Activated CD8-positive, alpha-beta T cell treated with anti-CD3 and anti-CD28 coated beads for 36 hours (primary cell): ENCODE measurements at regions not wholly inside any gene's neighbourhood (a gene's known extent, or its start where the extent isn't known, plus 50 kb on each side); places are given as distances from the start of the nearest gene placed in this dataset.

Experiments
- ATAC-seq: fragments of 200-7000 bp; cut with Tn5 transposase; one replicate; pipeline ENCODE4 v1.10.0; 2021; ENCODE audit warnings: mild to moderate bottlenecking, moderate library complexity
- CTCF ChIA-PET: fragments of 350-600 bp; sonication (Branson Sonifier 250); formaldehyde crosslinking; loops from one replicate; lab custom pipeline; 2021; ENCODE audit warnings: antibody characterized with exemption; lab: Charles Lee
- POLR2A ChIA-PET: fragments of 350-600 bp; sonication (Branson Sonifier 250); formaldehyde crosslinking; loops from one replicate; lab custom pipeline; 2021; ENCODE audit warnings: antibody characterized with exemption; lab: Charles Lee
- DNase-seq: peaks from one replicate; pipeline ENCODE4 v3.0.0-alpha.2; 2020
- H3K27ac Mint-ChIP-seq: one replicate; pipeline ENCODE4 v1.8.0; 2021; ENCODE audit warnings: mild to moderate bottlenecking, mixed read lengths
- H3K27me3 Mint-ChIP-seq: one replicate; pipeline ENCODE4 v1.8.0; 2021; ENCODE audit warnings: mixed read lengths
- H3K36me3 Mint-ChIP-seq: one replicate; pipeline ENCODE4 v1.8.0; 2021; ENCODE audit warnings: low read depth, mixed read lengths
- H3K4me1 Mint-ChIP-seq: one replicate; pipeline ENCODE4 v1.8.0; 2021; ENCODE audit warnings: low read depth, mixed read lengths
- H3K4me3 Mint-ChIP-seq: one replicate; pipeline ENCODE4 v1.8.0; 2021; ENCODE audit warnings: mild to moderate bottlenecking, moderate library complexity, mixed read lengths
- H3K9me3 Mint-ChIP-seq: one replicate; pipeline ENCODE4 v1.8.0; 2021; ENCODE audit warnings: mixed read lengths
- intact Hi-C: fragments of 100-400 bp; cut with micrococcal nuclease; formaldehyde crosslinking; loops from one replicate; pipeline ENCODE4 v1.10.0; 2022
- TF ChIP-seq, protein P1 (sequence below): fragments of 200-600 bp; IDR thresholded peaks from one replicate; pipeline ENCODE4 v1.8.0; 2022; ENCODE audit warnings: antibody characterized with exemption, mild to moderate bottlenecking

DNA sequence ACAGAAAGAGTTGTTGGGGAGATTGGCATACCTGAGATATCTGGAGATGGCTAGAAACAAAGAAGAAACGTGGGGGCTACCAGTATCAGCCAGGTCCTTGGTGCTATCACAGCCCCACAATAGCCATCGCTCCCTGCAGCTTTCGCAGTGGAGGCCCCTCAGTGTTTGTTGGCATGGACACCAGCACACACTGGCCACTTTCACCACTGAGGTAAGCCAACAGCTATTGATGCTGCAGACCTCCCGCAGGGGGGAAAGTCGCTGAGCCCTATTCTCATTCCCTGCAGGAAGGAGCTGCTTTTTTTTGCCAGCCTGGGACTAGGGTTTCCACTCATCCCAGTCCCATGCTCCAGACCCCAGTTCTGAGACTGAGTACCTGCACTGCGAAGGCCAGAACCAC is 879.2 kb upstream of the IGFBP7 start:
- Mint-ChIP-seq H3K36me3 (no peaks in the 10 kb centered on the region), H3K4me1 (no peaks in the 10 kb centered on the region), H3K9me3 (peaks cover 4% of the 10 kb centered on the region), H3K4me3 (no peak overlapping the region), H3K27ac (no peak overlapping the region), H3K27me3 (no peaks in the 10 kb centered on the region)
- TF ChIP-seq, protein P1, sequence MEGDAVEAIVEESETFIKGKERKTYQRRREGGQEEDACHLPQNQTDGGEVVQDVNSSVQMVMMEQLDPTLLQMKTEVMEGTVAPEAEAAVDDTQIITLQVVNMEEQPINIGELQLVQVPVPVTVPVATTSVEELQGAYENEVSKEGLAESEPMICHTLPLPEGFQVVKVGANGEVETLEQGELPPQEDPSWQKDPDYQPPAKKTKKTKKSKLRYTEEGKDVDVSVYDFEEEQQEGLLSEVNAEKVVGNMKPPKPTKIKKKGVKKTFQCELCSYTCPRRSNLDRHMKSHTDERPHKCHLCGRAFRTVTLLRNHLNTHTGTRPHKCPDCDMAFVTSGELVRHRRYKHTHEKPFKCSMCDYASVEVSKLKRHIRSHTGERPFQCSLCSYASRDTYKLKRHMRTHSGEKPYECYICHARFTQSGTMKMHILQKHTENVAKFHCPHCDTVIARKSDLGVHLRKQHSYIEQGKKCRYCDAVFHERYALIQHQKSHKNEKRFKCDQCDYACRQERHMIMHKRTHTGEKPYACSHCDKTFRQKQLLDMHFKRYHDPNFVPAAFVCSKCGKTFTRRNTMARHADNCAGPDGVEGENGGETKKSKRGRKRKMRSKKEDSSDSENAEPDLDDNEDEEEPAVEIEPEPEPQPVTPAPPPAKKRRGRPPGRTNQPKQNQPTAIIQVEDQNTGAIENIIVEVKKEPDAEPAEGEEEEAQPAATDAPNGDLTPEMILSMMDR: no peak
- intact Hi-C loops: no loop called here
- ChIA-PET POLR2A (no interaction called here), CTCF (no interaction called here)
- no peak for DNase-seq
- ATAC-seq: no peak

DNA sequence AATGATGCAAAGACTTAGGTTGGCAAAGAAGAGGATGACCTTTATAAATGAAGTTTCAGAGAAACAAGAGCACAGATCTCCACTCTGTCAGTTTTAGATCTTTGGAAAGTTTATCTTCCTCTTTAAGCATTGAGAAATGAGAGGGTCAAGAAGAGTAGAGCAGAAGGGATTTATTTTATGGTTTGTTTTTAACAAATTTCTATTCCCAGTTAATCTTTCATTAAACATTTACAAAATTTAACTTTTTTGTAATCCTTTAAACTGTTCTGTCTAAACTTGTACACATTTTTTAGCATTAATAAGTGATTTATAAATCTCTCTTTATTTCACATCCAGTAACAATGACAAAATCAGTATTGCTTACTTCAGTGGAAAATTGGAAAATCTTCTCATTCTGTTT is 875.0 kb upstream of the IGFBP7 start:
- Mint-ChIP-seq H3K27me3 (no peaks in the 10 kb centered on the region), H3K4me1 (no peaks in the 10 kb centered on the region), H3K36me3 (no peaks in the 10 kb centered on the region), H3K4me3 (no peak overlapping the region), H3K27ac (no peak overlapping the region), H3K9me3 (no peaks in the 10 kb centered on the region)
- no peak for DNase-seq
- CTCF ChIA-PET: no interaction called here
- TF ChIP-seq, protein P1: no peak
- intact Hi-C loops: no loop called here
- POLR2A ChIA-PET: no interaction called here
- no peak for ATAC-seq

DNA sequence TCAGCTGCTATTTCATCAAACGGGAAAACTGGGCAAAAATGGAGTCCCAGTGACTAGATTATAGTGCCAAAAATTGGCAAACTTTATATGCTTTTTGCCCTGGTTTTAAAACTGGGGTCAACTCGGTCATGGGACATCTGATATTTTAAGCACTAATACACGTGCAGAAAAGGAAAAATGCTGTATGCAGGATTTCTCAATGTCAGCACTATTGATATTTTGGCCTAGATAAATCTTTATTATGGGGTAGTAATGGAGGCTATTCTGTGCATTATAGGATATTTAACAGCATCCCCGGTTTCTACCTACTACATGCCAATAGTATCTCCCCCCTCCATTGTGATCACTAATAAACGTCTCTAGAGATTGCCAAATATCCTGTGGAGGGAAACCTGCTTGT is 870.9 kb upstream of the IGFBP7 start:
- ATAC-seq (no peak), DNase-seq (no peak)
- POLR2A ChIA-PET: no interaction called here
- Mint-ChIP-seq H3K9me3 (no peaks in the 10 kb centered on the region), H3K27ac (no peak overlapping the region), H3K4me3 (no peak overlapping the region), H3K4me1 (no peaks in the 10 kb centered on the region), H3K36me3 (no peaks in the 10 kb centered on the region), H3K27me3 (no peaks in the 10 kb centered on the region)
- intact Hi-C loops: no loop called here
- TF ChIP-seq, protein P1: no peak
- CTCF ChIA-PET: no interaction called here

DNA sequence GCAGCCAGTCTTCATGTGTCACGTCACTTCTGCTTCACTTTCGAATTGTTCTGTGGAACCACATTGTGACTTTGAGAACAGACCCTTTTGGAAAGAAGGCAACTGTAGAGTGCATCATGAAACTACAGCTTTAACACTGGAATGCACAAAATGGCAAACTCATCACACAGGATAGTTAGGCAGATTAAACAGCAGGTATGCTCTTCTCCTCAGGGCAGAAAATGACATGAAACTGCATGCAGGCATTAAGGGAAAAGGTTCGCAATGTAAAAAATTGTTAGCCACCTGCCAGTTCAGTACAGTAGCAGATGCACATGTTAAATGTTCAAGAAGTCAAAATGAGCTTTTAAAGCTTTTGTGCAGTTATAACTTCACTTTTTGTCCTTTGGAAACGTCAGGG is 864.6 kb upstream of the IGFBP7 start:
- no peak for ATAC-seq
- Mint-ChIP-seq H3K36me3 (no peaks in the 10 kb centered on the region), H3K4me1 (no peaks in the 10 kb centered on the region), H3K27ac (no peak overlapping the region), H3K4me3 (no peak overlapping the region), H3K27me3 (no peaks in the 10 kb centered on the region), H3K9me3 (no peaks in the 10 kb centered on the region)
- ChIA-PET CTCF (no interaction called here), POLR2A (no interaction called here)
- TF ChIP-seq, protein P1: no peak
- intact Hi-C loops: no loop called here
- no peak for DNase-seq

DNA sequence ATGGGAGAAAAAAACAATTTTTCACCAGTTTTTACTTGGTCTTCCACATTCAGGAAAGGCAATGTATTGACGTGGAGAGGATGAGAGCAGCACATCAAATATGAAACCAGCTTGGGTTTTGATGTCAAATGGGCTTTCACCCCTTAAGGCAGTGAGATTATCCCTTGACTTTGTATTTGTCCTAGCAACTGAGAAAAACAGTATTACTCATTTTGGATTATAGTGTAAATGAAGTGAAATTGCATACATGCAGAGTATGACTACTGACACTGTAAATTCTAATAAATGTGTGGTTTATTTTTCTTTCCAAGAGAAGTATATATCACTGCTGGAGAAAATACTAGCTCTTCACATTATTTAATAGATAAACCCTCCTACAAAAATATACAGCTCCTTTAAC is 863.6 kb upstream of the IGFBP7 start:
- H3K4me3 Mint-ChIP-seq: no peak overlapping the region
- ATAC-seq (no peak), DNase-seq (no peak)
- no peak overlapping the region for H3K27ac Mint-ChIP-seq
- no peaks in the 10 kb centered on the region for H3K9me3 Mint-ChIP-seq
- ChIA-PET POLR2A (no interaction called here), CTCF (no interaction called here)
- intact Hi-C loops: no loop called here
- no peaks in the 10 kb centered on the region for H3K27me3 Mint-ChIP-seq
- no peaks in the 10 kb centered on the region for H3K4me1 Mint-ChIP-seq
- TF ChIP-seq, protein P1: no peak
- H3K36me3 Mint-ChIP-seq: no peaks in the 10 kb centered on the region
